ENCODE measurements at regions not wholly inside any gene's neighbourhood (a gene's known extent, or its start where the extent isn't known, plus 50 kb on each side); places are given as distances from the start of the nearest gene placed in this dataset.

DNA sequence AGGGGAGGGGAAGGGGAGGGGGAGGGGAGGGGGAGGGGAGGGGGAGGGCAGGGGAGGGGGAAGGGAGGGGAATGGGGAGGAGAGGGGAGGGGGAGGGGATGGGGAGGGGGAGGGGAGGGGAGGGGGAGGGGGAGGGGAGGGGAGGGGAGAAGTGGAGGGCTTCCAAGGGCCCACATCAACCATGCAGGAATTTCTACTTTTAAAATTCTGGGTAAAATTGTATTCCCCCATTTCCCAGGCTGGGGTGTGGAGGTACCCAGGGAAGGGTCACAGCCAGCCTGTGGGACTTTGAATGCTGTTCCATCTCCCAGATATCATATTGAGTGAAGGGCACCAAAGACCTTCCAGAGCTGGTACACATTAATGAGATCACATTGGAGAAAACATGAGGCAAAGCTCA, 126.9 kb upstream of the ETS2 start:
- Histone ChIP-seq H3K27ac (ENCODE audit: poor library complexity, severe bottlenecking) (no peak overlapping the region), H3K36me3 (ENCODE audit: low read depth) (no peaks in the 10 kb centered on the region), H3K4me1 (ENCODE audit: insufficient read depth, poor library complexity, severe bottlenecking) (peaks cover 9% of the 10 kb centered on the region), H3K27me3 (ENCODE audit: insufficient read depth, poor library complexity, severe bottlenecking) (no peaks in the 10 kb centered on the region), H3K4me3 (ENCODE audit: severe bottlenecking) (no peak overlapping the region), H3K9me3 (ENCODE audit: severe bottlenecking) (no peaks in the 10 kb centered on the region)
- no peak for ATAC-seq (ENCODE audit: low read depth)
- TF ChIP-seq, protein P1, sequence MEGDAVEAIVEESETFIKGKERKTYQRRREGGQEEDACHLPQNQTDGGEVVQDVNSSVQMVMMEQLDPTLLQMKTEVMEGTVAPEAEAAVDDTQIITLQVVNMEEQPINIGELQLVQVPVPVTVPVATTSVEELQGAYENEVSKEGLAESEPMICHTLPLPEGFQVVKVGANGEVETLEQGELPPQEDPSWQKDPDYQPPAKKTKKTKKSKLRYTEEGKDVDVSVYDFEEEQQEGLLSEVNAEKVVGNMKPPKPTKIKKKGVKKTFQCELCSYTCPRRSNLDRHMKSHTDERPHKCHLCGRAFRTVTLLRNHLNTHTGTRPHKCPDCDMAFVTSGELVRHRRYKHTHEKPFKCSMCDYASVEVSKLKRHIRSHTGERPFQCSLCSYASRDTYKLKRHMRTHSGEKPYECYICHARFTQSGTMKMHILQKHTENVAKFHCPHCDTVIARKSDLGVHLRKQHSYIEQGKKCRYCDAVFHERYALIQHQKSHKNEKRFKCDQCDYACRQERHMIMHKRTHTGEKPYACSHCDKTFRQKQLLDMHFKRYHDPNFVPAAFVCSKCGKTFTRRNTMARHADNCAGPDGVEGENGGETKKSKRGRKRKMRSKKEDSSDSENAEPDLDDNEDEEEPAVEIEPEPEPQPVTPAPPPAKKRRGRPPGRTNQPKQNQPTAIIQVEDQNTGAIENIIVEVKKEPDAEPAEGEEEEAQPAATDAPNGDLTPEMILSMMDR (IDR thresholded peaks at IDR 0.05; ENCODE audit: poor library complexity, severe bottlenecking) = no peak
- no peak for DNase-seq (ENCODE audit: low spot score)

DNA sequence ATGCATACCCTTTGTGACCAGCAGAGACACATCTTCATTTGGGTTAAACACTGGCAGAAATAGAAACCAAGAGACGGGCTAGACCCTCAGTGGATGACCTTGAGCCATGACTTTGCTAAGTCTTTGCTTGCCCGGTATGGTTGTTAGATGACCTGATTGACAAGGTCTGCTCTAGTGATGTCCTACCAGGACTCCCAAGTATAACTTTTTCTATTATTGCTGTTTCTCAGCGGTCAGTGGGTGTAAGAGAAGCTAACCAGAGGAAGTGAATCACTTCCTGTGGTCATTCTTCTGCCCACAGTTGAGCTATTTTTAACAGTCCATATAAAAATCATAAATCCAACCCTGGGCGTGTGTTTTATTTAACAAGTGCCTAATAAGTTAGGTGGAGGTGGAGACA, 126.2 kb upstream of the ETS2 start:
- Histone ChIP-seq H3K36me3 (ENCODE audit: low read depth) (no peaks in the 10 kb centered on the region), H3K27me3 (ENCODE audit: insufficient read depth, poor library complexity, severe bottlenecking) (no peaks in the 10 kb centered on the region), H3K9me3 (ENCODE audit: severe bottlenecking) (no peaks in the 10 kb centered on the region), H3K27ac (ENCODE audit: poor library complexity, severe bottlenecking) (no peak overlapping the region), H3K4me1 (ENCODE audit: insufficient read depth, poor library complexity, severe bottlenecking) (peaks cover 9% of the 10 kb centered on the region), H3K4me3 (ENCODE audit: severe bottlenecking) (no peak overlapping the region)
- ATAC-seq (ENCODE audit: low read depth) (peak; percentile 45), DNase-seq (ENCODE audit: low spot score) (no peak)
- TF ChIP-seq, protein P1 (IDR thresholded peaks at IDR 0.05; ENCODE audit: poor library complexity, severe bottlenecking) = no peak

DNA sequence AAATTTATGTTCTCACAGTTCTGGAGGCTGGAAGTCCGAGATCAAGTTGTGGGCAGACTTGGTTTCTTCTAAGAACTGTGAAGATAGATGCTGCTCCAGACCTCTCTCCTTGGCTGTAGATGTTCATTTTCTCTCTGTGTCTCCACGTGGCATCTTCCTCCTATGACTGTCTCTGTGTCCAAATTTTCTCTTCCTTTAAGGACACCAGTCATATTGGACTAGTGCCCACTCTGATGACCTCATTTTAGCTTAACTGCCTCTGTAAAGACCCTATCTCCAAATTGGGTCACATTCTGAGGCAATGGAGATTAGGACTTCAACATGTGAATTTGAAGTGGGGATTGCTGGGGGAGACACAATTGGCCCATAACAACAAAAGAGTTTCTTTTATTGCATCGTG, 125.3 kb upstream of the ETS2 start:
- no peaks in the 10 kb centered on the region for H3K36me3 ChIP-seq (ENCODE audit: low read depth)
- ATAC-seq (ENCODE audit: low read depth) (no peak), DNase-seq (ENCODE audit: low spot score) (no peak)
- H3K27ac ChIP-seq (ENCODE audit: poor library complexity, severe bottlenecking) = no peak overlapping the region
- TF ChIP-seq, protein P1 (IDR thresholded peaks at IDR 0.05; ENCODE audit: poor library complexity, severe bottlenecking) = no peak
- peaks cover 9% of the 10 kb centered on the region for H3K4me1 ChIP-seq (ENCODE audit: insufficient read depth, poor library complexity, severe bottlenecking)
- H3K27me3 ChIP-seq (ENCODE audit: insufficient read depth, poor library complexity, severe bottlenecking) = no peaks in the 10 kb centered on the region
- no peak overlapping the region for H3K4me3 ChIP-seq (ENCODE audit: severe bottlenecking)
- no peaks in the 10 kb centered on the region for H3K9me3 ChIP-seq (ENCODE audit: severe bottlenecking)

- DNase-seq (ENCODE audit: low spot score) = no peak
- Histone ChIP-seq H3K27ac (ENCODE audit: poor library complexity, severe bottlenecking) (no peak overlapping the region), H3K27me3 (ENCODE audit: insufficient read depth, poor library complexity, severe bottlenecking) (no peaks in the 10 kb centered on the region), H3K4me1 (ENCODE audit: insufficient read depth, poor library complexity, severe bottlenecking) (peaks cover 9% of the 10 kb centered on the region), H3K36me3 (ENCODE audit: low read depth) (no peaks in the 10 kb centered on the region), H3K9me3 (ENCODE audit: severe bottlenecking) (no peaks in the 10 kb centered on the region), H3K4me3 (ENCODE audit: severe bottlenecking) (no peak overlapping the region)
- TF ChIP-seq, protein P1 (IDR thresholded peaks at IDR 0.05; ENCODE audit: poor library complexity, severe bottlenecking) = no peak
- ATAC-seq (ENCODE audit: low read depth) = no peak
Measured at GRCh38 chr21:38683222-38683621, 122.5 kb upstream of the ETS2 start.

DNA sequence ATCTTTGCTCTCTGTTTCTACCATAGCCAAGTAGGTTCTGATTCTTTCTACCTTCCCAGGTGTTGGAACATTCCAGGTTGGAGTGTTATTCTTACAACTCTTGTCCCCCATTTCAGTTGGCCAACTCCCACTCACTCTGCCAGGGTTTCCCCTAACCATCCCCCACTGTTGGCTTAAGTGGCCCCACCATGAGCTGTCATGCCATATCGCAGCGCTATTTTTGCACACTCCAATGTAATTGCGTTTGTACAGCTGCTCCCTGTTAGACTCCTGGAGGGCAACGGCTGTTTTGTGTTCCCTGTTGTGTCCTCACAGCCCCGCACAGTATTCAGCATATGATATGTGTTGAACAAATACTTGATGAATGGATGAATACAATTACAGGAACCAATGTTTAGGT, 117.7 kb upstream of the ETS2 start:
- H3K27ac ChIP-seq (ENCODE audit: poor library complexity, severe bottlenecking) = no peak overlapping the region
- DNase-seq (ENCODE audit: low spot score) (no peak), ATAC-seq (ENCODE audit: low read depth) (no peak)
- no peaks in the 10 kb centered on the region for H3K36me3 ChIP-seq (ENCODE audit: low read depth)
- H3K4me1 ChIP-seq (ENCODE audit: insufficient read depth, poor library complexity, severe bottlenecking) = no peaks in the 10 kb centered on the region
- H3K9me3 ChIP-seq (ENCODE audit: severe bottlenecking) = no peaks in the 10 kb centered on the region
- H3K4me3 ChIP-seq (ENCODE audit: severe bottlenecking) = no peak overlapping the region
- TF ChIP-seq, protein P1 (IDR thresholded peaks at IDR 0.05; ENCODE audit: poor library complexity, severe bottlenecking) = no peak
- no peaks in the 10 kb centered on the region for H3K27me3 ChIP-seq (ENCODE audit: insufficient read depth, poor library complexity, severe bottlenecking)
